ENCODE measurements at regions not wholly inside any gene's neighbourhood (a gene's known extent, or its start where the extent isn't known, plus 50 kb on each side); places are given as distances from the start of the nearest gene placed in this dataset.
"Not testable (repeated sequence)": the region's sequence is repeated elsewhere in the genome, so short reads cannot be mapped to it uniquely, and the experiment has no call there.

GRCh38 chr16:33009468-33009867, 184.6 kb upstream of the TP53TG3C start:
- peak in 1 of 2 donors; percentile 16 for DNase-seq (ENCODE audit: low read depth in 2 of 2, low spot score in 1 of 2)

GRCh38 chr16:33027121-33027520, 166.9 kb upstream of the TP53TG3C start:
- DNase-seq (ENCODE audit: low read depth in 2 of 2, low spot score in 1 of 2) = not testable (repeated sequence)

GRCh38 chr16:33027941-33028340, 166.1 kb upstream of the TP53TG3C start:
- not testable (repeated sequence) for DNase-seq (ENCODE audit: low read depth in 2 of 2, low spot score in 1 of 2)

- DNase-seq (ENCODE audit: low read depth in 2 of 2, low spot score in 1 of 2) = not testable (repeated sequence)
Measured at GRCh38 chr16:33028707-33029390, 165.2 kb upstream of the TP53TG3C start.

- not testable (repeated sequence) for DNase-seq (ENCODE audit: low read depth in 2 of 2, low spot score in 1 of 2)
Measured at GRCh38 chr16:33048849-33049248, 145.2 kb upstream of the TP53TG3C start.

GRCh38 chr16:33059206-33059605, 134.8 kb upstream of the TP53TG3C start:
- no peak for DNase-seq (ENCODE audit: low read depth in 2 of 2, low spot score in 1 of 2)

GRCh38 chr16:33059654-33060421, 134.2 kb upstream of the TP53TG3C start:
- DNase-seq (ENCODE audit: low read depth in 2 of 2, low spot score in 1 of 2) = not testable (repeated sequence)

GRCh38 chr16:33062763-33063162, 131.3 kb upstream of the TP53TG3C start:
- not testable (repeated sequence) for DNase-seq (ENCODE audit: low read depth in 2 of 2, low spot score in 1 of 2)

GRCh38 chr16:33063365-33064170, 130.5 kb upstream of the TP53TG3C start:
- DNase-seq (ENCODE audit: low read depth in 2 of 2, low spot score in 1 of 2) = not testable (repeated sequence)

- DNase-seq (ENCODE audit: low read depth in 2 of 2, low spot score in 1 of 2) = not testable (repeated sequence)
Measured at GRCh38 chr16:33064454-33065073, 129.5 kb upstream of the TP53TG3C start.

Data from stimulated activated CD8-positive, alpha-beta memory T cell treated with anti-CD3 and anti-CD28 coated beads, Interleukin-4, amount 100 ng/mL, for 4 hours (primary cell).